ENCODE measurements at regions not wholly inside any gene's neighbourhood (a gene's known extent, or its start where the extent isn't known, plus 50 kb on each side); places are given as distances from the start of the nearest gene placed in this dataset.
"Not testable (repeated sequence)": the region's sequence is repeated elsewhere in the genome, so short reads cannot be mapped to it uniquely, and the experiment has no call there.

- DNase-seq (ENCODE audit: low read depth in 2 of 2), result no peak
Measured at GRCh38 chr6:144918073-144918472, 632.9 kb downstream of the UTRN start.

DNA sequence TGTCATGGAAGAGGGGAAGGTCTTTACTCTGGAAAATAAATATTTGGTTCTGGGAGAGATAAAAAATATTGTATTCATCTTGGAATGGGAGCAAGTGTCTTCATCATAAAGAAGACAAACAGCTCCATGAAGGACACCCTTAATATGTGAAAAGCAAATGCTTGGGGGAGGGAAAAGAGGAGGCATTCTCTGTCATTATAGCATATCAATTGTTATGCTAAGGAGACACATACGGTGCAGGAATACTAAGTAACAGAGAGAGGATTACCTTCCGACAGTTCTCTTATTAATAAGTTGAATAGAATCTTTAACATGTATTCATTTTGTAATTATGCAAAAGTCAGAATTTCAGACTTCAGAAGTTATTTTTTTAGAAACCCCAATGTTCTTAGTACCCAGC, 634.4 kb downstream of the UTRN start:
- no peak for DNase-seq (ENCODE audit: low read depth in 2 of 2)

- DNase-seq (ENCODE audit: low read depth in 2 of 2), result no peak
Measured at GRCh38 chr6:144920391-144920961, 635.3 kb downstream of the UTRN start.

GRCh38 chr6:144921206-144921975, 636.3 kb downstream of the UTRN start:
- DNase-seq (ENCODE audit: low read depth in 2 of 2), result no peak

GRCh38 chr6:144922120-144922722, 637.1 kb downstream of the UTRN start:
- DNase-seq (ENCODE audit: low read depth in 2 of 2), result no peak

- not testable (repeated sequence) for DNase-seq (ENCODE audit: low read depth in 2 of 2)
Measured at GRCh38 chr6:144922771-144923490, 637.8 kb downstream of the UTRN start.

GRCh38 chr6:144923491-144923787, 638.3 kb downstream of the UTRN start:
- DNase-seq (ENCODE audit: low read depth in 2 of 2), result not testable (repeated sequence)

DNA sequence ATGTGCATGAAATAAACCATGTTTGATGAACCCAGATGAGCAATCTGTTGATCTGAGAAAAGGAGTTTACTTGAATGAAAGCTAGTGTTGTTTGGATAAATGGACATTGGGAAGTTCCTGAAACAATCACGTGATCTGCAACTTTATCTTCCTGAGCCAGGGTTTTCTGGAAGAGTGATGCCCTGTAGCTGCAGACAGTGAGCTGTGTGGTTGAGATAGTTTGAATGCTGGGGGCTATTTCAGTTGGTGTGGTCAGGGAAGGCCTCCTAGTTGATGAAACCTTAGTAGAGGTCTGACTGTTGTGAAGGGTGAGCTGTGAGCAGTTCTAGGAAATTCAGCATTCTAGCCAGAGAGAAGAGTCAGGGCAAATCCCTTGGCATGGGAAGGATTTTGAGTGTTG, 643.7 kb downstream of the UTRN start:
- no peak for DNase-seq (ENCODE audit: low read depth in 2 of 2)

DNA sequence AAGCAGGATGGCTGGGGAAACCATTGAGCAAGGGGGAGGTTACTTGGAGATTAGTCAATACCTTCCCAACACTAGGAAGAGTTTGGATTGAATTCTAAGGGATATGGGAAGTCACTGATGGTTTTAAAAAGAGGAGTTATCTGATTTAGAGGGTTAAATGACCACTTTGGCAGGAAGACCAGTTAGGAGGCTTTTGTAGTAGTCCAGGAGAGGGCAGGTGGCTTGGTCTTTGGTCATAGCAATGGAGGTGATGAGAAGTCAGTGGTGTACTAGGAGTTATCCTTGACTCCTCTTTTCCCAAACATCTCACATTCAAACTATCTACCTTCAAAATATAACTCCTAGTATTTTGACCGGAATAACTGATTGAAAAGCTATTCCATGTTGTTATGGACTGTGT, 644.1 kb downstream of the UTRN start:
- DNase-seq (ENCODE audit: low read depth in 2 of 2), result no peak

DNA sequence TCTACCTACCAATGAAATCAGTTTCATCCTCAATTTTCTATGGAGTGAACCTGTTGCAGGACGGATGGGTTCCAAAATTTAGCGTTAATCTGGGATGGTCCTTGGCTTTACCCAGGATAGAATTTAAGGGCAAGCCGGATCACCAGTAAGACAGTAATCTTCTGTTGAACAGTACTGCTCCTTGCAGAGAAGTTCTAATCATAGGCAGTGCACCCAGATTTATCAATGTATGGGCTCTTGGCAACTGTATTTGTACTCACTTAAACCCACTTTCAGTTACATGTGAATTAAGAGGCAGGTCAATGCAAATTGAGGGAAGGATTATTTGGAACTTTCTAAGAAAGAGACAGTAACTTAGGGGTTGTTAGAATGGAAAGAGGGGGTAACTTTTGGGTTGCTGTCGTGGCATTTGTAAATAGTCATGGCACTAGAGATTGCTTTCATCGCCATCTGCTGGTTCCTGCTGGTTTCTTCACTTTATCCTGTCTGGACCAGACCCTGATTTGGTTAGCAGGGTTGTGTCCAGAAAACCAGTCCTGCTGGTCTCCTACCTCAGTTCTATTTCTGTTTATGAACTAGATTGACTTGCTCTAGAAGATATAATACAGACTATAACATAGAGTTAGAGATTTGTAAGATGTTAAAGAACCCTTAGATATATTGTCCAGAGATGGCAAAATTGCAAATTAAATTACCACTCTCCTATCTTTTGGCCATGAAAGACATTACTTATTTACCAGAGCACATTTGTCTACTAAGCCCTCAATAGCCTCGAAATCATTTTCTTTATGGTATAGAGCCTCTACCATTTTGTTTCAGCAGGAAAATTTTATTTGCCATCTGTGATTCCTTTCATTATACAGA, 646.3 kb downstream of the UTRN start:
- peak; percentile 38 to 44 for DNase-seq (ENCODE audit: low read depth in 2 of 2)

DNA sequence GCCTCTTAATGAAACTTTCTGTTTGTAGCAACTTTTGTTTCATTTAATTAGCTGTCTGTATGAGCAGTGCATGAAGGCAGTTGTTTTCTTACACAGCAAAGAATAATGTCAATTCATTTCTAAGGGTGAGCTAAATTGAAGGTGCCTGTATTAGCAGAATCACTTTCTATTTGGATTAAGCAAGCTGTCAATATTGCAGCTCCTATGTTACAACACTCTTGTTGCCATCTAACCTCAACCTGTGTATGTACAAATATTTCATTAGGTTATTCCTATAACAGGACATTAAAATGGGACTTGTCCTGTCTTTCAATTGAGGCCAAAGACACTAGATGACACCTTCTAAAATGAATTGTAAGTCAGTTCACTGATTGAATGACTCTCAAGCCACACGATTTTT, 647.5 kb downstream of the UTRN start:
- DNase-seq (ENCODE audit: low read depth in 2 of 2), result no peak

GRCh38 chr6:144935181-144935580, 650.0 kb downstream of the UTRN start:
- DNase-seq (ENCODE audit: low read depth in 2 of 2), result peak in 1 of 2 donors; percentile 68

- no peak for DNase-seq (ENCODE audit: low read depth in 2 of 2)
Measured at GRCh38 chr6:144935661-144936060, 650.5 kb downstream of the UTRN start.

DNA sequence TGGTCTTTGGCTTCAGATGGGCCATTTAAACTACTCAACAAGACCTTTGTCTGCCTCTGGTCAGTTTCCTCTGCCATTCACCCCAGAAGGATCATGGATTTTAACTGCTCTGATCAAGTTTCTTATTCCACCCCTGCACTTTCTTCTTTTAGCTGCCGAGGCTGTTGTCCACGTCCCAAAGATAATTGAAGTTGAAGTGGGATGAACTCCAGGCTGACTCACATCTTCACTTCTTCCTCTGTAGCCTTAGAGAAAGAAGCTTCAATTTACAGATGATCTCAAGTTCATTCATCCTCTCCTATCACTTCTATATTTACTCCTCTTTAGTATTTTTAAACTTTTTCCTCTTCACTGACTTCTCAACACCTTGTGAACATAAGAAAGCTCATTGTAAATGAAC, 651.6 kb downstream of the UTRN start:
- no peak for DNase-seq (ENCODE audit: low read depth in 2 of 2)

DNA sequence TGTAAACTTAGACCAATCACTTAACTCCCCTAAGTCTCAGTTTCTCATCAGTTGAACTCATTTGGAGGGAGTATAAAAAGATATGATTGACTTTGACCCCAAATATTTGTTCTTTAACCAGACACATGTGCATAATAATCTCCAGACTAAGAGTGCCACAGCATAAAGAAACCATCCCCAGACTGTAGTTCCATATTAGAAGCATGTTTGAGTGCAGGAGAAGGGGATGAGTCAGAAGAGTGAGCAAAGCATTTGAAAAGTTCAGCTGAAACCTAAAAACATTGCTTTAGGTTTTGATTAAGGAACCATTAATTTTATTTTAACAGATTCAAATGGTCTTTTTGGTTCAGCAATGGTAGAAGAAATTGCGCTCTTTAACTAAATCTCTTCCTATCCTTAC, 654.8 kb downstream of the UTRN start:
- DNase-seq (ENCODE audit: low read depth in 2 of 2), result no peak

DNA sequence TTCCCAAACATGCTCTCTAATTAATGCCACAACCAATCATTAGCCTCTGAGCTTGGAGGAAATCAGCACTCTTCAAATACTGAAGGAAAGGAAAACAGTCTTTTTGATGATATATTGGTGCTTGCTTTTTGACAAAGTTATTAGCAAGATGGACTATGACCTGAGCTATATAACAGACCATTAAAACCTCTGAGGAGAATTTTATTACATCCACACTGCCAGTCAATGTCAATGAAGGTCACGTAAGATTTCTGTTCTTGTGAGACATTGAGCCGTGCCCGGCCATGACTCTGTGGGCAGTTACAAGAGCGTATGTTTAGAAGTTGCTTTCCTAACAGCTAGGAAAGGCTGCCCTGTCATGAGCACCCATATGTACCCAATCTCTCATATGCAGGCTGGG, 659.0 kb downstream of the UTRN start:
- no peak for DNase-seq (ENCODE audit: low read depth in 2 of 2)

GRCh38 chr6:144947398-144947976, 662.4 kb downstream of the UTRN start:
- DNase-seq (ENCODE audit: low read depth in 2 of 2), result no peak

- DNase-seq (ENCODE audit: low read depth in 2 of 2), result no peak
Measured at GRCh38 chr6:144951730-144952437, 666.7 kb downstream of the UTRN start.

GRCh38 chr6:144952456-144953240, 667.5 kb downstream of the UTRN start:
- no peak for DNase-seq (ENCODE audit: low read depth in 2 of 2)
